Glutamatergic neuron (in vitro differentiated cells): ENCODE measurements at regions not wholly inside any gene's neighbourhood (a gene's known extent, or its start where the extent isn't known, plus 50 kb on each side); places are given as distances from the start of the nearest gene placed in this dataset.

Source experiments
- DNase-seq: peaks from one replicate; pipeline ENCODE4 v3.0.0; 2022
- H3K27ac Mint-ChIP-seq: one replicate; pipeline ENCODE4 v1.8.0; 2020; ENCODE audit warnings: mild to moderate bottlenecking, mixed read lengths, inconsistent platforms; ENCODE audit not compliant: unreplicated experiment
- H3K27me3 Mint-ChIP-seq: one replicate; pipeline ENCODE4 v1.8.0; 2020; ENCODE audit warnings: mild to moderate bottlenecking, moderate library complexity, mixed read lengths, inconsistent platforms; ENCODE audit not compliant: unreplicated experiment
- H3K36me3 Mint-ChIP-seq: one replicate; pipeline ENCODE4 v1.8.0; 2020; ENCODE audit warnings: mild to moderate bottlenecking, mixed read lengths, inconsistent platforms; ENCODE audit not compliant: unreplicated experiment
- H3K4me1 Mint-ChIP-seq: one replicate; pipeline ENCODE4 v1.8.0; 2020; ENCODE audit warnings: mild to moderate bottlenecking, low read depth, mixed read lengths, inconsistent platforms; ENCODE audit not compliant: unreplicated experiment
- H3K4me3 Mint-ChIP-seq: one replicate; pipeline ENCODE4 v1.8.0; 2020; ENCODE audit warnings: mild to moderate bottlenecking, mixed read lengths, inconsistent platforms; ENCODE audit not compliant: unreplicated experiment
- H3K9me3 Mint-ChIP-seq: one replicate; pipeline ENCODE4 v1.8.0; 2020; ENCODE audit warnings: mild to moderate bottlenecking, moderate library complexity, mixed read lengths, inconsistent platforms; ENCODE audit not compliant: unreplicated experiment
- CTCF ChIP-seq: fragments of 200-600 bp; sonication (generic); IDR thresholded peaks from one replicate; pipeline ENCODE4 v1.5.0; 2021; ENCODE audit not compliant: partially characterized antibody, unreplicated experiment

GRCh38 chr1:238546118-238546517 lies 655.4 kb upstream of the ZP4 start:
- Mint-ChIP-seq H3K4me3 (no peak overlapping the region), H3K36me3 (no peaks in the 10 kb centered on the region), H3K27me3 (no peaks in the 10 kb centered on the region), H3K4me1 (no peaks in the 10 kb centered on the region), H3K27ac (no peak overlapping the region), H3K9me3 (no peaks in the 10 kb centered on the region)
- DNase-seq = no peak
- no peak for TF ChIP-seq CTCF

- no peak overlapping the region for H3K4me3 Mint-ChIP-seq
- no peak for DNase-seq
- H3K9me3 Mint-ChIP-seq = no peaks in the 10 kb centered on the region
- no peaks in the 10 kb centered on the region for H3K4me1 Mint-ChIP-seq
- no peaks in the 10 kb centered on the region for H3K27me3 Mint-ChIP-seq
- no peak overlapping the region for H3K27ac Mint-ChIP-seq
- no peaks in the 10 kb centered on the region for H3K36me3 Mint-ChIP-seq
- TF ChIP-seq CTCF = no peak
Observed at GRCh38 chr1:238537641-238538040, 646.9 kb upstream of the ZP4 start.

- H3K27ac Mint-ChIP-seq = no peak overlapping the region
- H3K9me3 Mint-ChIP-seq = peaks cover 4% of the 10 kb centered on the region
- H3K4me3 Mint-ChIP-seq = no peak overlapping the region
- no peaks in the 10 kb centered on the region for H3K27me3 Mint-ChIP-seq
- DNase-seq = no peak
- no peaks in the 10 kb centered on the region for H3K4me1 Mint-ChIP-seq
- no peak for TF ChIP-seq CTCF
- H3K36me3 Mint-ChIP-seq = no peaks in the 10 kb centered on the region
Observed at GRCh38 chr1:238530209-238530851, 639.6 kb upstream of the ZP4 start.

GRCh38 chr1:238517711-238518110 lies 627.0 kb upstream of the ZP4 start:
- no peak overlapping the region for H3K4me3 Mint-ChIP-seq
- no peaks in the 10 kb centered on the region for H3K4me1 Mint-ChIP-seq
- peaks cover 4% of the 10 kb centered on the region for H3K36me3 Mint-ChIP-seq
- H3K9me3 Mint-ChIP-seq = peaks cover 2% of the 10 kb centered on the region
- H3K27me3 Mint-ChIP-seq = no peaks in the 10 kb centered on the region
- DNase-seq = no peak
- no peak for TF ChIP-seq CTCF
- no peak overlapping the region for H3K27ac Mint-ChIP-seq

GRCh38 chr1:238501290-238501689 lies 610.6 kb upstream of the ZP4 start:
- Mint-ChIP-seq H3K4me3 (no peak overlapping the region), H3K27ac (no peak overlapping the region), H3K4me1 (no peaks in the 10 kb centered on the region), H3K9me3 (peaks cover 3% of the 10 kb centered on the region), H3K36me3 (no peaks in the 10 kb centered on the region), H3K27me3 (no peaks in the 10 kb centered on the region)
- no peak for TF ChIP-seq CTCF
- no peak for DNase-seq
